ENCODE measurements at regions not wholly inside any gene's neighbourhood (a gene's known extent, or its start where the extent isn't known, plus 50 kb on each side); places are given as distances from the start of the nearest gene placed in this dataset.
"Not testable (repeated sequence)": the region's sequence is repeated elsewhere in the genome, so short reads cannot be mapped to it uniquely, and the experiment has no call there.

DNA sequence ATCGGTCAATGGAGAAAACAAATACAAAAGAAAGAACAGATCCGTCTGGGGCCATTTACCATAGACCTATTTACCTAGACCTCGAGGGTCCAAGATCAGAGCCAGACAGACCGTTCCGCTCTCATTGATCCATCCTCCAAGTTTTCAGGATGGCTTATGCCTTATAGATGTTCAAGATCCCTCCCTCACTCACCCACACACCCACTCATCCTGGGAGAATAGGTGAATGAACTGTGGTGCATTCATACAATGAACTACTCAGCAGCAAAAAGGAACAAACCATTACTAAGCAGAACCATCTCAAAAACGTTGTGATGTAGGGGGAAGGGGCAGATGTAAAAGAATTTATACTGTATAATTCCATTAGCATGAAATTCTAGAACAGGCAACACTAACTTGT lies 125.1 kb upstream of the RREB1 start:
- H3K4me3 ChIP-seq (ENCODE audit: low read length): no peak overlapping the region
- no peak for TF ChIP-seq ZNF274 (IDR thresholded peaks at IDR 0.05; ENCODE audit: low read depth, low read length)

DNA sequence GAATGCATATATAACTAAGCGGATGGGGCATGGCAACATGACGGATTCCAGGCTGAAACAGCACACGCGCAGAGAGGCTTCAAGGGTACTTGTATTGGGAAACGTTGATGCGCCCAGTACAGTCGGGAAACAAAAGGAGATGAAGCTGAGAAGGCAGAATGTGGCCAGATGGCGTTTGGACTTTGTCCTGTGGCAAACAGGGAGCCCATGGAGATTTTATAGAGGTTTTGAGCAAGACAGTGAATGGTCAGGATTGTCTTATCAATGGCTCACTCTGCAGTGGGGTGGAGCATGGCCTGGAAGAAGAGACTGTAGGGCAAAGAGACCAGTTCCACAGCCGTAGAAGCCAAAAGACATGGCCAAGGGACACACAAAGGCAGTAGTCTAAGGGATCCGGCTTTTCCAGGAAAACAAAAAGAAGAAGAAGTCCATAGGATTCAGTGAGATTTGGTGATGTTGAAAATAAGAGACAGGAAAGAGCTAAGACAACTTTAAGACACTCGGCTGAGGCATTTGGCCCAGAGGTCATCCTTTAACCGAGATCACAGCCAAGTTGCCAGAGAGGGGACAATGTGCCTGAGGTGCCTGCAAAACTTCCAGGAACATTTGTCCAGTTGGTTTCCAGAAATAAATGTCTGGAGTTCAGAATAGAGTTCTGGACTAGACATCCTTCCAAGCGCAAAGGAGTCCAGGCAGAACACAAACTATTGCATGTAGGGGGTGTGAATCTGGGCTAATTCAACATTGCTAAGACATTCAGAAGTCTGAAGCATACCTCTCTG lies 123.0 kb upstream of the RREB1 start:
- TF ChIP-seq ZNF274 (IDR thresholded peaks at IDR 0.05; ENCODE audit: low read depth, low read length): no peak
- H3K4me3 ChIP-seq (ENCODE audit: low read length): no peak overlapping the region

DNA sequence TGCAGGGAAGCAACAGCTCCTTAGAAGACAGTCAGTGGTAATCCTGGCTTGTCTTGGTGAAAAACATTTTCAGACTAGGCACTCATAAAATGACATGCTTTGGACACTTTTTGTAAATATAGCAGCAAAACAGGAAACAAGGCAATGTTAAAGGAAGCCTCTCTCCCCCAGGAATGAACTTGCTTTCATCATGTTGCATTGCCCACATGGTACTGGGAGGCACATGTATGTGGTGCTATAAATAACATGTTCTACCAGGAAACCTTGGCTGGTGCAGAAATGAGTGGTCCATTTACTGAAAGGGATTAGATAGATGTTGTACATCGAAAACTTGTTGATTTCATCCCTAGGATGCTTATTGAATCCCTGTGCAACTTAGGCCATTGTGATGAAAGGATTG lies 121.4 kb upstream of the RREB1 start:
- TF ChIP-seq ZNF274 (IDR thresholded peaks at IDR 0.05; ENCODE audit: low read depth, low read length): no peak

DNA sequence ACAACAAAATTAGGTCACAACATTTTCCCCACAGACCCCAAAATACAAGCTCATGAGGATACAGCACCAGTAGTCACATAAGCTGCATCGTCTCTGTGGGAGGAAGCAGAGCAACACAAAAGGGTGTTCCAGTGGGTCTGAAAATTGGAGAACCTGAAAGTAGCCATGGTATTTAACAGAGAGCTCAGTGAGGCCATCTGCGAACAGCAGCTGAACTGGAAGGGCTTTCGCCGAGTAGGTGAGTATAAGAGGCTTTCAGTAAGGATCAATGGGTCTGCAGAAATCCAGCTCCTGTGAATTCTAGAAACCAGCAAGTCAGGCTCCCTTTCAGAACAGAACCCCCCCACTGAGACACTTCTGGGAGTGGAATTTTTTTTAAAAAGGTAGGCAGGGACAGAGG lies 120.0 kb upstream of the RREB1 start:
- TF ChIP-seq ZNF274 (IDR thresholded peaks at IDR 0.05; ENCODE audit: low read depth, low read length): no peak
- no peak overlapping the region for H3K4me3 ChIP-seq (ENCODE audit: low read length)

More for the DNA sequence above, 121.4 kb upstream of the RREB1 start:
- H3K4me3 ChIP-seq (ENCODE audit: low read length): no peak overlapping the region

DNA sequence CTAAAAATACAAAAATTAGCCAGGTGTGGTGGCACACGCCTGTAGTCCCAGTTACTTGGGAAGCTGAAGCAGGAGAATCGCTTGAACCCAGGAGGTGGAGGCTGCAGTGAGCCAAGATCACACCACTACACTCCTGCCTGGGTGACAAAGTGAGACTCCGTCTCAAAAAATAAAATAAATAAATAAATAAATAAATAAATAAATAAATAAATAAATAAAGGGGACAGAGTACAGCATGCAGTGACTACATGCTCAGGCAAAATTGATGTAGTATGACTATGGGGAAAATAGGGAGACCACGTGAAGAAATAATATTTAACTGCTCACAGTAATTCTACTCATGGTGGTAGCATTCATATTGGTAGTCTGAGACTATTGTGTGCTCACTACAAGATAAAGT lies 117.7 kb upstream of the RREB1 start:
- not testable (repeated sequence) for H3K4me3 ChIP-seq (ENCODE audit: low read length)

DNA sequence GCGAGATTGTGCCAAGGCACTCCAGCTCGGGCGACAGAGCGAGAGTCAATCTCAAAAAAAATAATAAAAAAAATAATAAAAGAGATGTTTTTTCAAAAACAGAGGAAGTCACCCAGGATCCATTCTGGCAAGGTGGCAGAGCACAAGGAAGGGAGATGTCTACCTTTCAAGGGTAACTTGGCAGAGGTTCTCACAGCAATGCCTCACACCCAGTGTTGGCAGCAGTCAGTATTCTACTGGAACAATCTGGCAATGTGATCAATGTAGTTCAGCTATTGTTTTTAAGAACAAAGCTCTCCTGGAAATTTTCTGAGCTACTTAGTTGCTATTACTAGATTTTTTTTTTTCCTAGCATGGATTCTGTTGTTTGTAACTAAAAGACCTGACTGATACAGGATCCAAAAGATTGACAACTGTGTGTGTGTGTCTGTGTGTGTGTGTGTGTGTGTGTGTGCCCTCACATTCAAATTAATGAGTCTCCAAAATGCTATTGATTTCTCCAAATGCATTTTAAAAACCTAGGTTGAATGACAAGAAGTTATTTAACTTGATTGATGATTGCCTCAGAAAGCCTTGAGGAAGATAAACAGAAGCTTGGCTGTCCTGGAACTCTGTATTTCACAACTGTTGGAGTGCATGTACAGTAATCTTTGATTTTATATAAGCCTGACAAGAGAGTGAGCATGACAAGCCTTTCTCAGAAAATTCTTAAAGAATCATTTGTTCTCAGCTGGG lies 114.1 kb upstream of the RREB1 start:
- H3K4me3 ChIP-seq (ENCODE audit: low read length): no peak overlapping the region
- TF ChIP-seq ZNF274 (IDR thresholded peaks at IDR 0.05; ENCODE audit: low read depth, low read length): no peak

DNA sequence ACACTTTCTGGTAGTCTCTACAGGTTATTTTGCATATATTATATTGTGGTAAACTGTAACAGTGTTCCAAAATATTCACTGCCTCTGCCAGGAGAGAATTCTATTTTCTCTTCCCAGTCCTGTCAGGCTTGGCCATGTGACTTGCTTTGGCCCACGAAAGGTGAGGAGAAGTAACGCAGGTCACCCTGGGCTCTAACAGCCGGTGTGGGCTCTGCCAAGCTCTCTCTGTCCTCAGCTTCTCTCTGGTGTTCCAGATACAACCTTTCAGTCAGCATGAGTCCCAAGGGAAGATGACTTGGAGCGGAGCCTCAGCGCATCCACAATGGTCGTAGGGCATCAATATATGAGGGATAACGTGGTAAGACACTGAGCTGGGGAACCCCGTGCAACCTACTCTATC lies 113.0 kb upstream of the RREB1 start:
- no peak for TF ChIP-seq ZNF274 (IDR thresholded peaks at IDR 0.05; ENCODE audit: low read depth, low read length)
- no peak overlapping the region for H3K4me3 ChIP-seq (ENCODE audit: low read length)

DNA sequence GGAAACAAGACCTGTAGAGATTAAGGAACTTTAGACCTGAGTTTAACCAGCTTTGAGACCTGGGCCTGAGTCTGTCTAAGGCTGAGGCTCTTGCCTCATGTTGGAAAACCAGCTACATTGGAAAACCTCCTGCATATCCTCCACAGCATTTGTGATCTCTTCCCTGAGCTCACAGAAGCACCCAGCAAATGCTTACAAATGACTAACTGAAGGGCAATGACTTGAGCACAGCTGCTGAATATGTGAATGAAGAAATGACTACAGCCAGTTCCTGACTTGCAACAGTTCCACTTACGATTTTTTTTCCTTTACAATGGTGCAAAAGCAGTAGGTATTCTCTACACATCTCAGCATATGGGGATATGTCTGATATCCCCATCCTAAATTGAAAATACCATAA lies 112.4 kb upstream of the RREB1 start:
- no peak for TF ChIP-seq ZNF274 (IDR thresholded peaks at IDR 0.05; ENCODE audit: low read depth, low read length)
- no peak overlapping the region for H3K4me3 ChIP-seq (ENCODE audit: low read length)

DNA sequence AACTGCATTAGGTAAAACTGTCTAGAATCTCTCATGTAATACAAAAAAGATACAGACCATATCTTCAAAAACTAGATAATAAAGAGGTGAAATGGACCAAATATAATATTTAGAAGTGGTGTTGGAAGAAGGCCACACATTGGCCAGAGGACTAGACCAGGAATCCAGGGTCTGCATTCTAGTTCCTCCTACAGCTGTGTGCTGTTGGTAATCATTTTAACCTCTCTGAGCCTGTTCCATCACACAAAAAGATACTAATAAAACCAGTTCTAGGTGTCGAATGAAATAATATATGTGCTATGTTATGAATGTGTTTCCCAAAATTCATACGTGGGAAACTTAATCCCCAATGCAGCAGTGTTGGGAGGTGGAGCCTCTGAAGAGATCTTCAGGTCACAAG lies 111.6 kb upstream of the RREB1 start:
- no peak for TF ChIP-seq ZNF274 (IDR thresholded peaks at IDR 0.05; ENCODE audit: low read depth, low read length)
- no peak overlapping the region for H3K4me3 ChIP-seq (ENCODE audit: low read length)

DNA sequence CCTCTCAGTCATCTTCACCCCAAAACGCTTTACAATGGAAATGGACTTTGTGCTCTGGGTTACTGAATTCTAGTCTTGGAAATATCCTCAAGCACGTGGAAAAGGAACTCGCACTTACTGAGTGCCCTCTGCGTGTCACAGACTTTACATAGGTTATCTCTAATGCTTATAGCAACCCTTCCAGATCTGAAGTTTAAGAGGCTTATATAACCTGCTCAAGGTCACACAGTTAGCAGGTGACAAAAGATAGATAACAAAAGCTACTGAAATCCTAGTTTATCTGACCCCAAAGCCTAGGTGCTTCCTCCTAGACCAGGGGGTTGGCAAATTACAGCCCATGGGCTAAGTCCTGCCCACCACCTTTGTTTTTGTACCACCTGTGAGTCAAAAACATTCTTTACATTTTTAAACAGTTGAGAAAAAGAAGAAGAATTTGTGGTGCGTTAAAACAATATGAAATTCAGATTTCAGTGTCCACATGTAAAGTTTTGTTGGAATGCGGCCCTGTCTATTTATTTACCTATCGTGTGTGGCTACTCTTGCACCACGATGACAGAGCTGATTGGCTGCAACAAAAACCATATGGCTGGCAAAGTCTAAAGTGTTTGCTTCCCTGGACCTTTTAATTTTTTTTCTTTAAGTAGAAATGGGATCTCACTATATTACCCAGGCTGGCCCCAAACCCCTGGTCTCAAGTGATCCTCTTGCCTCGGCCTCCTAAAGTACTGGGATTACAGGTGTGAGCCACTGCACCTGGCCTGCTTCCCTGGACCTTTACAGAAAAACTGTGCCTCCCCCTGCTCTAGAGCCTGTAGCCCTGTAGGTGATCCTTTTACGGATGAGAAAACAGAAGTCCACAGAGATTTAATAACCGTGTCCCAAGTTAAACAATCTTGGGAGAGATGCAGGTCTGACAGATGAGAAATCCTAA lies 110.2 kb upstream of the RREB1 start:
- no peak overlapping the region for H3K4me3 ChIP-seq (ENCODE audit: low read length)
- TF ChIP-seq ZNF274 (IDR thresholded peaks at IDR 0.05; ENCODE audit: low read depth, low read length): no peak

DNA sequence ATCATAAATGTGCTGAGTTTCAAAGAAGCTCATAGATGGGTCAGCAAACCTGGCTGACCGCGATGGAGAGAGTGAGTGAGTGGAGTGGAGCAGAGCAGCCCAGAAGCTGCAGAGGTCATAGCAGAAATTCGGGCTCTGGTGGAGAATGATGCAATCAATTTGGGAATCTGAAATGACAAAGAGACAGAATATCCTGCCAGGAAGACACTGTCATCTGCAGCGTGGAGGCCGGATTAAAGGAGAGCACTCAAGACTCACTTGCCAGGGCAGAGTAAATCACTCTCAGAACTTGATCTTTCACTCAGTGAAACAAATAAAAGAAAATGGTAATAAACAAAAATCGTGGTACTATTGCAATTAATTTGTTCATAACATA lies 109.6 kb upstream of the RREB1 start:
- no peak overlapping the region for H3K4me3 ChIP-seq (ENCODE audit: low read length)
- TF ChIP-seq ZNF274 (IDR thresholded peaks at IDR 0.05; ENCODE audit: low read depth, low read length): no peak

DNA sequence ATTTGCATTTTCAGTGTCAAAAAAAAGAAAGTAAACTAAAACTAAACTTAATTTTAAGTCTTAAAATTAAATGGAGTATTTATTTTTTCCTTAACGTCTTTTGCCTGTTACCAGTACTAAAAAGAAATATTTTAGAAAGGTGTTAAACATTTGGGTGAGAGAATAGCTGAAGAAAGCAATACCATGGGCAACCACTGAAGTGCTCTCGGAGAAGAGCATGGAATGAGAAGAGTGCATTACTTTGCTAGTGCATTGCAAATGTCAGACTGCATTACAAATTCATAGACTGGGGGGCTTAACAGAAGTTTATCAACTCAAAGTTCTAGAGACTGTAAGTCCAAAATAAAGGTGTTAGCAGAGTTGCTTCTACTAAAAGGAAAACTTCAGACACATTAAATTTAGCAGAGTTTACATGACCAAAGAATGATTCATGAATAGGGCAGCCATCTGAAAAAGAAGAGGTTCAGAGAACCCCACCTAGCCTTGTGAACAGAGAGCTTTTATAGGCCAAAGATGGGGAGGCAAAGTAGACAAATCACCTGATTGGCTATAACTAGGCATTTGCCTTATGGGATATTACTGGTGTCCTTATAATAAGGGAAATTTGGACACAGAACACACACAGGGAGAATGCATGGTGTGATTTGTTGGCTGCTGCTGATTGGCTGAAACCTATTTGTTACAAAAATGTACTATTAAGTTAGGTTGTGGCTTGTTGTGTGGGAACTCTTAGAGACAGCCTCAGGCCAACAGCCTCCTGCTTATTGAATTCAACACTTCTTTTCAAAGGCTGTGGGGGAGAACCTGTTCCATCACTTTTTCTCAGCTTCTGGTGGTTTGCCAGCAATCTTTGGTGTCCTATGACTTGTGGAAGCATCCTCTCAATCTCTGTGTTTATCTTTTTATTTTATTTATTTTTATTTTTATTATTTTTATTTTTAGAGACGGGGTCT lies 106.7 kb upstream of the RREB1 start:
- H3K4me3 ChIP-seq (ENCODE audit: low read length): no peak overlapping the region
- no peak for TF ChIP-seq ZNF274 (IDR thresholded peaks at IDR 0.05; ENCODE audit: low read depth, low read length)

DNA sequence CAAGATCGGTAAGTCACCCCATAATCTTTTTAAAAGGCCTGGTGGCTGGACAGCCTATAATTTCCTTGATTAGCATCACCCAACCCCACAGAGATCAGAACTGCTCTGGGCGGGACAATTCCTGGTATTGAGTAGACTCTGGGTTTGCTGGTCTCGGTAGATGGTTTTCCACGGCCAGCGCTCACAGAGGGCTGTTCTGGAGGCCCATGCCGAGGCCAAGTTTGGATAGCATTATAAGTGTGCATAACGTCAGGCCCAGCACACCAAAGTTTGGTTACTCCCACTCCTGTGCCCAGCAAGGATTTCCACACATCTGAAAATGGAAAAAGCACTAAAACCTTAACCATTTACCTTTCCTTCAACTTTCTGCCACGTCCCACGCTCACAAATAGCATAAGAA lies 104.7 kb upstream of the RREB1 start:
- TF ChIP-seq ZNF274 (IDR thresholded peaks at IDR 0.05; ENCODE audit: low read depth, low read length): no peak
- no peak overlapping the region for H3K4me3 ChIP-seq (ENCODE audit: low read length)
